WI38 (cell line): ENCODE measurements at regions not wholly inside any gene's neighbourhood (a gene's known extent, or its start where the extent isn't known, plus 50 kb on each side); places are given as distances from the start of the nearest gene placed in this dataset.

Source experiments
- H3K4me3 ChIP-seq: 2 replicates; pipeline ENCODE4 v1.5.1; 2011; ENCODE audit warnings: low read depth, mild to moderate bottlenecking, control low read depth, low read length
- TF ChIP-seq, protein P1 (sequence below): IDR thresholded peaks from 2 replicates; pipeline ENCODE4 v1.5.1; 2012; ENCODE audit warnings: low read depth, mild to moderate bottlenecking, control low read depth, low read length

DNA sequence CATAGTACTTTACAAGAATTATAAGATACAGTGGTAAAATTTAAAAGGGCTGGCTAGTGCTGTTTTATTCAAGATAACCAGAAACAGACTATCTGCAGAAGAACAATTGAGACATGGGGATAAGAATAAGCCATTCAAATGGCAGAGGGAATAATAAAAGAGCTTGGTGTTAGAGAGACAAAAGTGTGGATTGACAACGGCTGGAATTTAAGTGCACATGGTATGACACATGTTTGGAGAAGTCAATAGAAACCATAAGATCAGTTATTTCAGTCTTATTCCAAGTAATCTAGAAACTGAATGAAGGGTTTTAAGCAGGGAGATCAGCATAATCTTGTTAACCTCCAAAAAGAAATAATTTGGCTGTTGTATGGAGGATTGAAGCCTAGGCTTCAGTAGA is 1205.5 kb upstream of the CITED2 start:
- H3K4me3 ChIP-seq: no peak overlapping the region
- TF ChIP-seq, protein P1, sequence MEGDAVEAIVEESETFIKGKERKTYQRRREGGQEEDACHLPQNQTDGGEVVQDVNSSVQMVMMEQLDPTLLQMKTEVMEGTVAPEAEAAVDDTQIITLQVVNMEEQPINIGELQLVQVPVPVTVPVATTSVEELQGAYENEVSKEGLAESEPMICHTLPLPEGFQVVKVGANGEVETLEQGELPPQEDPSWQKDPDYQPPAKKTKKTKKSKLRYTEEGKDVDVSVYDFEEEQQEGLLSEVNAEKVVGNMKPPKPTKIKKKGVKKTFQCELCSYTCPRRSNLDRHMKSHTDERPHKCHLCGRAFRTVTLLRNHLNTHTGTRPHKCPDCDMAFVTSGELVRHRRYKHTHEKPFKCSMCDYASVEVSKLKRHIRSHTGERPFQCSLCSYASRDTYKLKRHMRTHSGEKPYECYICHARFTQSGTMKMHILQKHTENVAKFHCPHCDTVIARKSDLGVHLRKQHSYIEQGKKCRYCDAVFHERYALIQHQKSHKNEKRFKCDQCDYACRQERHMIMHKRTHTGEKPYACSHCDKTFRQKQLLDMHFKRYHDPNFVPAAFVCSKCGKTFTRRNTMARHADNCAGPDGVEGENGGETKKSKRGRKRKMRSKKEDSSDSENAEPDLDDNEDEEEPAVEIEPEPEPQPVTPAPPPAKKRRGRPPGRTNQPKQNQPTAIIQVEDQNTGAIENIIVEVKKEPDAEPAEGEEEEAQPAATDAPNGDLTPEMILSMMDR: no peak

DNA sequence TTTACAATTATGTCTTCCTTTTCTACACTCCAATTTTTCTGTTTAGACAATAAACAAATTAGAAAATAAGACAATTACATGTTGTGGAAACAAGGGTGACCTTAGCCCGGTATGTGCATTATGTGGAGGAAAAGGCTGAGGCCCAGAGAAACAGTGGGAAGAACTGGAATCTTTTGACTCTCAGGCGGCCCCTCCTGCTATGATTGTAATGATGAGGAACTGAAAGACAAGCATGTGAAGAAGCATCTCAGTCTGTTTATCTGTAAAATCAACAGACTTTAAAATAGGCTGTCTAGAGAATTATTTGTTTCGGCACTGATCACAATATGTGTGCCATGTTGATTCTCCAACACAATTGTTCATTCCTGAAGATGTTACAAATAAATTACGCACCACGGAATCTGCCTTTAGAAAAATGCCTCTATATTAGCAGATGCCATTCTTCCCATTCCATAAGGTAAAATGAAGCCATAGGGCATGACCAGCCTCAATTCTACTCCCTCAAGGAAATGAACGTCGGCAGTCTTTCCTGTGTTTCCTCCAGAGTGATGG is 1201.6 kb upstream of the CITED2 start:
- TF ChIP-seq, protein P1: no peak
- no peak overlapping the region for H3K4me3 ChIP-seq

DNA sequence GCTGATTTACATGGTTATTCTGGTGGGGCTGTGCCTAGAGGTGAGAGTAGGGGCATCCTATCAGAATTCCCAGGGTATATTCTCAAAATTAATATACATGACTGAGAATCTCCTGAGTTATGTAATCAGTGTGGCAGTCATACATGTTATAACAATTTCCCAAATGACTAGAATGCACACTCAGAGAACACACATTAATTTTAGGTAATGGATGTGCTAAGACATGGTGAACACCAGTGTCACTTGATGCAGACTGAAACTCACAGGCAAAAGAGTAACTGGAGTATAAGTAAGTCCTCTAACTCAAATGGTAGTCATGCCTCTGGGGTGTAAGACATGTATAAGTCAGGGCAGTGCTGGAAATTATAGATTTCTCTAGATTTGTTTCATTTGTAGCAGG is 1198.4 kb upstream of the CITED2 start:
- no peak overlapping the region for H3K4me3 ChIP-seq
- TF ChIP-seq, protein P1: no peak

DNA sequence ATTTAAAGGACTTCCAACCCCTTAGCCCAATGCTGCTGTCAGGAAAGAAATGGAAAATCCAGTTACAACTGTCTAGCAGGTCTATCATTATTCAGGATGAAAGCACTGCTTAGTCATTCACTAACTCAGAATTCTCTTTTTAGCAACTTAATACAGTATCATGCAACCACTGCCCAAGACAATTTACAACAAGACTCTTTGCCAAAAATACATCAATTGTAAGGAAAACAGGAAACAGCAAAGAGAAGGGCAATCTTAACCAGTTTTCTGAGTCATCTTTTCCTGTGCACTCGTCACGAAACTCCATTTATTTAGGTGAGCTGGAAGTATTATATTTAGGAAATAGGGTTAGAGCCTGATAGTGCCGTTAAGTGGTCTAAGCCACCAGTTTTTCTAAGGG is 1197.7 kb upstream of the CITED2 start:
- TF ChIP-seq, protein P1: no peak
- no peak overlapping the region for H3K4me3 ChIP-seq

DNA sequence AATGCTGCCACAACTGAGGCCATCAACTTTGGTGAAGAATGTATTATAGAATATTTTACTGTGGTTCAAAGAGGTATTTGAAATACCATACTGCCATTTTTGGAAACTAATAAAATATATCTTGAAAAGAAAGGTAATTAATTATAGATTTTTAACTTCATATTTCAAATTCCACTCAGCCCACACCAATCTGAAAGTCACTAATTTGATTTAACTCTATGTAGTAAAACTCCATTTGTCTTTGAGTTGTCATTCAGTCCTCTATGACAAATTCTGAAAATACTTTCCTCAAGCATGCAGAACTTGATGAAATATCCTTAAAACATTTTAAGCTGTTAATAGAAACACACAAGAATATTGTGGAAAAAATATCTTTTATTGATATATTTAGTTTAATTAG is 1196.7 kb upstream of the CITED2 start:
- no peak overlapping the region for H3K4me3 ChIP-seq
- TF ChIP-seq, protein P1: no peak

DNA sequence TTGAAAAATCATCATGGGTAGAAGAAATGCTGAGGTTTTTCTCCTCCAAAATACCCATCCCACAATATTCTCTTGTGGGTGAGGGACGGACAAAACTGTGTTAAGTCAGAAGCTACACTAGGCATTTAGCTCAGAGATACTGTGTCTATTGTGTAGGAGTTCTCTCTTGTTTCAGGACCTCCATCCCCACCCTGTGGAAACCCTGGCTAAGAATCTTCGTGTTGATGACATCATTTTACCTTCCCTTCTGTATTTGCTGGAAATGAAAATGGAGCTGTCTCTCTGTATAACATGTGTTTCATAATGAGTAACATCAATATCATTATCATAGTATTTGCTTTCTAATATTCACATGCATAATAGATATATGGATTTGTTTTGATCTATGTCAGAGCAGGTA is 1193.0 kb upstream of the CITED2 start:
- TF ChIP-seq, protein P1: no peak
- no peak overlapping the region for H3K4me3 ChIP-seq

DNA sequence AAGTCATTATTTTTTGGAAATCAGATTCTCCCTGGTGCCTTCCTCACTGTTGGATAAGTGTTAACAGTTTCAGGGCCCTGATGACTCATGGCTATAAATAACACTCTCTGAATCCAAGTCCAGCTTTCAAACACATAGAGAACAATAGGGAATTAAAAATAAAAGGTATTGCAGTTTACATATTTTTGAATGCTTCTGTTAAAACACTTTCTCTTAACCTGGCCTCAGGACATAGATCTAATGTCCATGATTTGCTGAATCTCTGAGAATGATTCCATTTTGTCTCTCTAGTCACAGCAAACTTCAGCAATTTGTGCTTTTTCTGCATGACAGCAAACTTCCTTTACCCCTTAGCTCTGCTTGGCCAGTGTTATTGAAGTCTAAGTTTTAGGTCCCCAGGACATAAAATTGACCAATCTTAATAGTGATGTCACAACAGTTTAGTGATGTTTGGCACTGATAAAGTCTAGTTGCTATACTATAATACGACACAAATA is 1192.4 kb upstream of the CITED2 start:
- no peak overlapping the region for H3K4me3 ChIP-seq
- TF ChIP-seq, protein P1: no peak
